K562 (cell line): ENCODE measurements at regions not wholly inside any gene's neighbourhood (a gene's known extent, or its start where the extent isn't known, plus 50 kb on each side); places are given as distances from the start of the nearest gene placed in this dataset.

ENCODE experiments used
- ATF7 ChIP-seq: fragments of 450-650 bp; IDR thresholded peaks from 2 replicates; pipeline ENCODE4 v1.7.1; 2014; ENCODE audit warnings: mild to moderate bottlenecking, moderate library complexity
- CBFA2T3 ChIP-seq: fragments of 450-650 bp; IDR thresholded peaks from 2 replicates; pipeline ENCODE4 v1.6.1; 2017
- MAFF ChIP-seq: IDR thresholded peaks from 2 replicates; pipeline ENCODE4 v1.6.1; 2012; ENCODE audit warnings: low read length, improper control_type of control experiment
- SMARCA4 ChIP-seq: fragments of 450-650 bp; IDR thresholded peaks from 2 replicates; pipeline ENCODE4 v1.6.1; 2016
- ZNF584 ChIP-seq: fragments of 200-800 bp; sonication (Bioruptor generic); IDR thresholded peaks from 2 replicates; pipeline ENCODE4 v1.6.1; 2016; ENCODE audit warnings: low read depth, mild to moderate bottlenecking, missing genetic modification characterization, missing compliant biosample characterization
- TF ChIP-seq, protein P1 (sequence below), 2 experiments: fragments of 450-650 bp; IDR thresholded peaks; 2 replicates each; pipeline ENCODE4 v1.6.1; 2016; ENCODE audit warnings: mild to moderate bottlenecking in 2 of 2, borderline replicate concordance in 1 of 2, low read depth in 1 of 2, moderate library complexity in 1 of 2
- TF ChIP-seq, protein P2 (sequence below): fragments of 450-650 bp; IDR thresholded peaks from 2 replicates; pipeline ENCODE4 v1.6.1; 2016; ENCODE audit warnings: low read depth
- TF ChIP-seq, protein P3 (sequence below), 2 experiments: fragments of 200-800 bp in 1 of 2; sonication (Bioruptor generic) in 1 of 2; sonication (generic) in 1 of 2; formaldehyde crosslinking in 1 of 2; IDR thresholded peaks in 1 of 2; conservative IDR thresholded peaks in 1 of 2; 2 replicates each; pipeline versions ENCODE4 v1.5.0 to v1.6.1; 2016 to 2020; ENCODE audit warnings: missing compliant biosample characterization in 1 of 2, missing genetic modification characterization in 1 of 2, missing genetic modification reagents in 1 of 2

DNA sequence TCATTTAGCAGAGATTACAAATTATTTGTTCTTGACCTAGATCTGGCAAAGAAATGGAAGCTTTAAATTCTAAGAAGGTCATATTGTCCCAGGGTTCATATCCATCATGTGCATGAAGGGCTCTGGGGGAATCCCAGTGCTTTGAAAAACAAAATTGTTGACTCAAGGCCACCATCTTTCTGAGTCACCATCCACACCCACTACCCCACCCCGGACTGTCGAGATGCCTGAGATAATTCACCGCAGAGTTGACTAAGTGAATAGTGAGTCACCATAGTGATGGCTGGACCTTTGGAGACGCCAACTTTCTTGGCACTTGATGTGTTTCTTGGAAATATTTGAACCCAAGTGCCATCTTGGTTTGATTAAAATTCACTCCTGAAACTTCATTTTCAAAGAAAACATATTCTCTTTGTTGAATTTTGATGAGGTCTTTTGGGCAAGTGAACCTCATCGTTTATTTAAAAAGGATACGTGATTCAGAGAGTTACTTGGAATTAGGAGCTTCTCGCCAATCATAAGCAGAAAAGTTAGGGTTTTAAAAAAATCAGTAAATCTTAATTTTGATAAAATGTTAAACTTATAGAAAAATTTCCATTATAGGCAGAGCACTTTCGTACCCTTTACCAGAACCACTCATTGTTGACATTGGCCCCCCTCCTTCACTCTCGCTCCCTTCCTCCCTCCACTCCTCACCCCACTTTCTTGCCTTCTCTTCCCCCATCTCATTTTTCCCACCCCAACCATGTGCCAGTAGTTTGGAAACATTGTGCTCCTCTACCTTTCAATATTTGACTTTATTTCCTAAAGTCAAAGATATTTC is 53.0 kb upstream of the LYZL2 start (continued):
- TF ChIP-seq ZNF584 (CRISPR knock-in tag), result 0 out of 2 replicates have a peak, but pooled peaks have one; percentile 34
- TF ChIP-seq, protein P1, sequence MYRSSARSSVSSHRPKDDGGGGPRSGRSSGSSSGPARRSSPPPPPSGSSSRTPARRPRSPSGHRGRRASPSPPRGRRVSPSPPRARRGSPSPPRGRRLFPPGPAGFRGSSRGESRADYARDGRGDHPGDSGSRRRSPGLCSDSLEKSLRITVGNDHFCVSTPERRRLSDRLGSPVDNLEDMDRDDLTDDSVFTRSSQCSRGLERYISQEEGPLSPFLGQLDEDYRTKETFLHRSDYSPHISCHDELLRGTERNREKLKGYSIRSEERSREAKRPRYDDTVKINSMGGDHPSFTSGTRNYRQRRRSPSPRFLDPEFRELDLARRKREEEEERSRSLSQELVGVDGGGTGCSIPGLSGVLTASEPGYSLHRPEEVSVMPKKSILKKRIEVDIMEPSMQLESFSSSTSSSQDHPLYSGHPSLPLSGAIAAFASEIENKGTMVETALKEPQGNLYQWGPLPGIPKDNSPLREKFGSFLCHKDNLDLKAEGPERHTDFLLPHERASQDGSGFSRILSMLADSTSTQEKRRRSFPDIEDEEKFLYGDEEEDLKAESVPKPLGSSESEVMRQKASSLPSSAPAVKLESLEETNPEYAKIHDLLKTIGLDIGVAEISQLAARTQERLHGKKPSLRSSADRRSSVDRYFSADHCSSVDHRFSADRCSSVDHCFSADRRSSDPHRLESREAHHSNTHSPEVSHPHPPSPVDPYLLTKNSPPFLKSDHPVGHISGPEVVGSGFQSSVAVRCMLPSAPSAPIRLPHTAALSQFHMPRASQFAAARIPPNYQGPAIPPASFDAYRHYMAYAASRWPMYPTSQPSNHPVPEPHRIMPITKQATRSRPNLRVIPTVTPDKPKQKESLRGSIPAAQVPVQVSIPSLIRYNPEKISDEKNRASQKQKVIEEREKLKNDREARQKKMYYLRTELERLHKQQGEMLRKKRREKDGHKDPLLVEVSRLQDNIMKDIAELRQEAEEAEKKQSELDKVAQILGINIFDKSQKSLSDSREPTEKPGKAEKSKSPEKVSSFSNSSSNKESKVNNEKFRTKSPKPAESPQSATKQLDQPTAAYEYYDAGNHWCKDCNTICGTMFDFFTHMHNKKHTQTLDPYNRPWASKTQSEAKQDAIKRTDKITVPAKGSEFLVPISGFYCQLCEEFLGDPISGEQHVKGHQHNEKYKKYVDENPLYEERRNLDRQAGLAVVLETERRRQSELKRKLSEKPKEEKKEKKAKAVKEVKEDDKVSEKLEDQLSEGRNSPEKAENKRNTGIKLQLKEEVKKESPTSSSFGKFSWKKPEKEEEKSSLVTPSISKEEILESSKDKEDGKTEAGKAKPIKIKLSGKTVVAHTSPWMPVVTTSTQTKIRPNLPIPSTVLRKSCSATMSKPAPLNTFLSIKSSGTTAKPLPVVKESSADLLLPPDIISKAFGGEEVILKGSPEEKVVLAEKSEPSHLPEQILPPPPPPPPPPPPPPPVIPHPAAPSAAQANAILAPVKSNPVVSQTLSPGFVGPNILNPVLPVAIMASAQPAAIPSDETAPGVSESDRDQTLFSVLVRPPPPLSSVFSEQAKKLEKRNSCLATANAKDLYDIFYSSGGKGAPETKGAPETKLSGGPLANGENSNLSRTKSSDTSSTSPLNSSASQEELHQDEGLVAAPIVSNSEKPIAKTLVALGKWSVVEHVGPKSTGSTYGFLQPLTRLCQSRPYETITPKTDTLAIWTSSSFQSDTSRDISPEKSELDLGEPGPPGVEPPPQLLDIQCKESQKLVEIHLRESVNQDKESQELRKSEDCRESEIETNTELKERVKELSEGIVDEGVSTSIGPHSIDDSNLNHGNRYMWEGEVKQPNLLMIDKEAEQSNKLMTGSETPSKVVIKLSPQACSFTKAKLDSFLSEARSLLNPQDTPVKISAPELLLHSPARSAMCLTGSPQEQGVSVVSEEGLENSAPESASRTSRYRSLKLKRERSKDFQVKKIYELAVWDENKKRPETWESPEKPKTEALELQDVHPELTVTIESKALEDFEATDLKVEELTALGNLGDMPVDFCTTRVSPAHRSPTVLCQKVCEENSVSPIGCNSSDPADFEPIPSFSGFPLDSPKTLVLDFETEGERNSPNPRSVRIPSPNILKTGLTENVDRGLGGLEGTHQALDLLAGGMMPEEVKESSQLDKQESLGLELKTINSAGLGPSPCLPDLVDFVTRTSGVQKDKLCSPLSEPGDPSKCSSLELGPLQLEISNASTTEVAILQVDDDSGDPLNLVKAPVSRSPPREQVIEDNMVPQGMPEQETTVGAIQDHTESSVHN (IDR thresholded peaks at IDR 0.05; ENCODE audit: borderline replicate concordance in 1 of 2, low read depth in 1 of 2), result peak in 1 of 2 experiments; percentile 63; a peak in 2 of 4 replicates
- peak; percentile 94 for TF ChIP-seq SMARCA4
- TF ChIP-seq, protein P2, sequence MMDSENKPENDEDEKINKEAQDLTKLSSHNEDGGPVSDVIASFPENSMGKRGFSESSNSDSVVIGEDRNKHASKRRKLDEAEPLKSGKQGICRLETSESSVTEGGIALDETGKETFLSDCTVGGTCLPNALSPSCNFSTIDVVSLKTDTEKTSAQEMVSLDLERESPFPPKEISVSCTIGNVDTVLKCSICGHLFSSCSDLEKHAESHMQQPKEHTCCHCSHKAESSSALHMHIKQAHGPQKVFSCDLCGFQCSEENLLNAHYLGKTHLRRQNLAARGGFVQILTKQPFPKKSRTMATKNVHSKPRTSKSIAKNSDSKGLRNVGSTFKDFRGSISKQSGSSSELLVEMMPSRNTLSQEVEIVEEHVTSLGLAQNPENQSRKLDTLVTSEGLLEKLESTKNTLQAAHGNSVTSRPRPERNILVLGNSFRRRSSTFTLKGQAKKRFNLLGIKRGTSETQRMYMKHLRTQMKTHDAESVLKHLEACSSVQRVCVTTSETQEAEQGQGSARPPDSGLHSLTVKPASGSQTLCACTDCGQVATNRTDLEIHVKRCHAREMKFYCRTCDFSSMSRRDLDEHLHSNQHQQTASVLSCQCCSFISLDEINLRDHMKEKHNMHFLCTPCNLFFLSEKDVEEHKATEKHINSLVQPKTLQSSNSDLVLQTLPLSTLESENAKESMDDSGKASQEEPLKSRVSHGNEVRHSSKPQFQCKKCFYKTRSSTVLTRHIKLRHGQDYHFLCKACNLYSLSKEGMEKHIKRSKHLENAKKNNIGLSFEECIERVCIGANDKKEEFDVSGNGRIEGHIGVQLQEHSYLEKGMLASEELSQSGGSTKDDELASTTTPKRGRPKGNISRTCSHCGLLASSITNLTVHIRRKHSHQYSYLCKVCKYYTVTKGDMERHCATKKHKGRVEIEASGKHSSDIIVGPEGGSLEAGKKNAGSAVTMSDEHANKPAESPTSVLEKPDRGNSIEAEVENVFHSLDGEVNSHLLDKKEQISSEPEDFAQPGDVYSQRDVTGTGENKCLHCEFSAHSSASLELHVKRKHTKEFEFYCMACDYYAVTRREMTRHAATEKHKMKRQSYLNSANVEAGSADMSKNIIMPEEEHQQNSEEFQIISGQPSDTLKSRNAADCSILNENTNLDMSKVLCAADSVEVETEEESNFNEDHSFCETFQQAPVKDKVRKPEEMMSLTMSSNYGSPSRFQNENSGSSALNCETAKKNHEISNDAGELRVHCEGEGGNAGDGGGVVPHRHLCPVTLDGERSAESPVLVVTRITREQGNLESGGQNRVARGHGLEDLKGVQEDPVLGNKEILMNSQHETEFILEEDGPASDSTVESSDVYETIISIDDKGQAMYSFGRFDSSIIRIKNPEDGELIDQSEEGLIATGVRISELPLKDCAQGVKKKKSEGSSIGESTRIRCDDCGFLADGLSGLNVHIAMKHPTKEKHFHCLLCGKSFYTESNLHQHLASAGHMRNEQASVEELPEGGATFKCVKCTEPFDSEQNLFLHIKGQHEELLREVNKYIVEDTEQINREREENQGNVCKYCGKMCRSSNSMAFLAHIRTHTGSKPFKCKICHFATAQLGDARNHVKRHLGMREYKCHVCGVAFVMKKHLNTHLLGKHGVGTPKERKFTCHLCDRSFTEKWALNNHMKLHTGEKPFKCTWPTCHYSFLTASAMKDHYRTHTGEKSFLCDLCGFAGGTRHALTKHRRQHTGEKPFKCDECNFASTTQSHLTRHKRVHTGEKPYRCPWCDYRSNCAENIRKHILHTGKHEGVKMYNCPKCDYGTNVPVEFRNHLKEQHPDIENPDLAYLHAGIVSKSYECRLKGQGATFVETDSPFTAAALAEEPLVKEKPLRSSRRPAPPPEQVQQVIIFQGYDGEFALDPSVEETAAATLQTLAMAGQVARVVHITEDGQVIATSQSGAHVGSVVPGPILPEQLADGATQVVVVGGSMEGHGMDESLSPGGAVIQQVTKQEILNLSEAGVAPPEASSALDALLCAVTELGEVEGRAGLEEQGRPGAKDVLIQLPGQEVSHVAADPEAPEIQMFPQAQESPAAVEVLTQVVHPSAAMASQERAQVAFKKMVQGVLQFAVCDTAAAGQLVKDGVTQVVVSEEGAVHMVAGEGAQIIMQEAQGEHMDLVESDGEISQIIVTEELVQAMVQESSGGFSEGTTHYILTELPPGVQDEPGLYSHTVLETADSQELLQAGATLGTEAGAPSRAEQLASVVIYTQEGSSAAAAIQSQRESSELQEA, result peak; percentile 67; the same call in 1 of the 2 replicates
- TF ChIP-seq CBFA2T3, result peak; percentile 7; the same call in 1 of the 2 replicates
- TF ChIP-seq, protein P3, sequence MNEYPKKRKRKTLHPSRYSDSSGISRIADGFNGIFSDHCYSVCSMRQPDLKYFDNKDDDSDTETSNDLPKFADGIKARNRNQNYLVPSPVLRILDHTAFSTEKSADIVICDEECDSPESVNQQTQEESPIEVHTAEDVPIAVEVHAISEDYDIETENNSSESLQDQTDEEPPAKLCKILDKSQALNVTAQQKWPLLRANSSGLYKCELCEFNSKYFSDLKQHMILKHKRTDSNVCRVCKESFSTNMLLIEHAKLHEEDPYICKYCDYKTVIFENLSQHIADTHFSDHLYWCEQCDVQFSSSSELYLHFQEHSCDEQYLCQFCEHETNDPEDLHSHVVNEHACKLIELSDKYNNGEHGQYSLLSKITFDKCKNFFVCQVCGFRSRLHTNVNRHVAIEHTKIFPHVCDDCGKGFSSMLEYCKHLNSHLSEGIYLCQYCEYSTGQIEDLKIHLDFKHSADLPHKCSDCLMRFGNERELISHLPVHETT (CRISPR knock-in tag; conservative IDR thresholded peaks at IDR 0.05 in 1 of 2, IDR thresholded peaks at IDR 0.05 in 1 of 2), result 0 out of 4 replicates have a peak, but pooled peaks of 1 of the 2 experiments have one; percentile 26
- 0 out of 2 replicates have a peak, but pooled peaks have one; percentile 22 for TF ChIP-seq MAFF
- TF ChIP-seq ATF7, result peak; percentile 53; the same call in 1 of the 2 replicates
